ENCODE measurements at regions not wholly inside any gene's neighbourhood (a gene's known extent, or its start where the extent isn't known, plus 50 kb on each side); places are given as distances from the start of the nearest gene placed in this dataset.

DNA sequence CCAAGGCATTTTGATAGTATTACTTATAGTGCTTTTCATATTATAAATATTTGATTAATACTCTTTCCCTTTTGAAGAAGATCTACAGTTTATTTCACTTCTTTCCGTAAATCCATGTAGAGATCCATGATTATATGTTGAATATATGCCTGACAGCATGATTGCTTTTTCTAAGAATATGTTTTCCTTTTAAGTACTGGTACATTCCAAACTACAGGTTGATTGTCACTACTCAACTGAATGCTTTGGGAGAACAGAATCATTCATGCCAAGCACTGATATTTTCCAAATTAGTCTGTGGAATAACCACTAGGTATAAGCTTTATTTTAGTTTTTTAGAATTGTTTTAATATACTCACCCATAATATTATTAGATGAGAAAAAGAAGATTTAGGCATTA, 330.2 kb downstream of the BCKDHB start:
- Histone ChIP-seq H3K9ac (ENCODE audit: low read length in 3 of 3) (no peak overlapping the region), H3K36me3 (ENCODE audit: control insufficient read depth in 2 of 3, insufficient read depth in 3 of 3, low read length in 3 of 3) (no peaks in the 10 kb centered on the region), H3K9me3 (ENCODE audit: control insufficient read depth in 2 of 3, insufficient read depth in 1 of 3, low read length in 3 of 3) (no peaks in the 10 kb centered on the region), H3K4me1 (ENCODE audit: control insufficient read depth in 2 of 3, insufficient read depth in 2 of 3, low read depth in 1 of 3, low read length in 3 of 3) (no peaks in the 10 kb centered on the region), H3K27me3 (ENCODE audit: control insufficient read depth, insufficient read depth, low read length) (no peaks in the 10 kb centered on the region), H3K27ac (ENCODE audit: low read depth in 2 of 2, low read length in 2 of 2) (no peak overlapping the region), H3K4me3 (ENCODE audit: low read length in 3 of 3) (no peak overlapping the region)
- no peak for FAIRE-seq
- no peak for DNase-seq
- intact Hi-C loops (cut with DNase I) = no loop called here
- TF ChIP-seq CTCF (IDR thresholded peaks at IDR 0.05; ENCODE audit: borderline replicate concordance, extremely low read depth, insufficient read depth) = no peak

DNA sequence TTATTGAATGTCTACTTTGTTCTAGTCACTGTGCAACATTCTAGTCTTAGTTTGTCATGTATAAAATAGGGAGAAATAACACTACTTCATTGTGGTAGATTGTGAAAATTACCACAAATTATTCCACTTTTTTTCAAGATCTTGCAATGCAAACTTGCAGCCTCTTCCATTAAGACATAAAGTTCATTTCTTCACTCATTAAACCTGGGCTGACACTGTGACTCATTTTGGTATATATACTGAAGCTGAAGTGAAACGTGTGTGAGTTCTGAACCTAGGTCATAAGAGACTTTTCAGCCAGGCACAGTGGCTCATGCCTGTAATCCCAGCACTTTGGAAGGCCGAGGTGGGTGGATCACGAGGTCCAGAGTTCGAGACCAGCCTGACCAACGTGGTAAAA, 329.0 kb downstream of the BCKDHB start:
- TF ChIP-seq CTCF (IDR thresholded peaks at IDR 0.05; ENCODE audit: borderline replicate concordance, extremely low read depth, insufficient read depth) = no peak
- no peak overlapping the region for H3K27ac ChIP-seq (ENCODE audit: low read depth in 2 of 2, low read length in 2 of 2)
- intact Hi-C loops (cut with DNase I) = no loop called here
- no peaks in the 10 kb centered on the region for H3K36me3 ChIP-seq (ENCODE audit: control insufficient read depth in 2 of 3, insufficient read depth in 3 of 3, low read length in 3 of 3)
- FAIRE-seq = no peak
- no peaks in the 10 kb centered on the region for H3K4me1 ChIP-seq (ENCODE audit: control insufficient read depth in 2 of 3, insufficient read depth in 2 of 3, low read depth in 1 of 3, low read length in 3 of 3)
- no peaks in the 10 kb centered on the region for H3K27me3 ChIP-seq (ENCODE audit: control insufficient read depth, insufficient read depth, low read length)
- no peak overlapping the region for H3K4me3 ChIP-seq (ENCODE audit: low read length in 3 of 3)
- no peaks in the 10 kb centered on the region for H3K9me3 ChIP-seq (ENCODE audit: control insufficient read depth in 2 of 3, insufficient read depth in 1 of 3, low read length in 3 of 3)
- no peak for DNase-seq
- H3K9ac ChIP-seq (ENCODE audit: low read length in 3 of 3) = no peak overlapping the region

GRCh38 chr6:80434691-80435350, 328.4 kb downstream of the BCKDHB start:
- intact Hi-C loops (cut with DNase I) = no loop called here
- FAIRE-seq = no peak

More at GRCh38 chr6:80434691-80435350, 328.4 kb downstream of the BCKDHB start:
- no peak for DNase-seq
- H3K9ac ChIP-seq (ENCODE audit: low read length in 3 of 3) = no peak overlapping the region
- H3K27me3 ChIP-seq (ENCODE audit: control insufficient read depth, insufficient read depth, low read length) = no peaks in the 10 kb centered on the region
- no peak for TF ChIP-seq CTCF (IDR thresholded peaks at IDR 0.05; ENCODE audit: borderline replicate concordance, extremely low read depth, insufficient read depth)
- H3K9me3 ChIP-seq (ENCODE audit: control insufficient read depth in 2 of 3, insufficient read depth in 1 of 3, low read length in 3 of 3) = no peaks in the 10 kb centered on the region
- H3K4me1 ChIP-seq (ENCODE audit: control insufficient read depth in 2 of 3, insufficient read depth in 2 of 3, low read depth in 1 of 3, low read length in 3 of 3) = no peaks in the 10 kb centered on the region
- H3K36me3 ChIP-seq (ENCODE audit: control insufficient read depth in 2 of 3, insufficient read depth in 3 of 3, low read length in 3 of 3) = no peaks in the 10 kb centered on the region
- no peak overlapping the region for H3K4me3 ChIP-seq (ENCODE audit: low read length in 3 of 3)
- no peak overlapping the region for H3K27ac ChIP-seq (ENCODE audit: low read depth in 2 of 2, low read length in 2 of 2)

Data from kidney (tissue), 13 donors.